ACC112 (cell line): ENCODE measurements at regions not wholly inside any gene's neighbourhood (a gene's known extent, or its start where the extent isn't known, plus 50 kb on each side); places are given as distances from the start of the nearest gene placed in this dataset.

ENCODE experiments used
- H2AFZ ChIP-seq: fragments of 200-600 bp; sonication (generic); one replicate; pipeline ENCODE4 v1.6.0; 2017; ENCODE audit warnings: antibody characterized with exemption, low read length; ENCODE audit not compliant: unreplicated experiment
- H3K27ac ChIP-seq: fragments of 200-600 bp; sonication (generic); 2 replicates; pipeline ENCODE4 v1.5.1; 2014; ENCODE audit warnings: low read depth, mild to moderate bottlenecking, antibody characterized with exemption, low read length, moderate library complexity
- H3K27me3 ChIP-seq: fragments of 200-600 bp; sonication (generic); 2 replicates; pipeline ENCODE4 v1.6.1; 2014; ENCODE audit warnings: mild to moderate bottlenecking, antibody characterized with exemption, low read length, moderate library complexity, mixed read lengths; ENCODE audit not compliant: insufficient read depth
- H3K36me3 ChIP-seq: fragments of 200-600 bp; sonication (generic); 2 replicates; pipeline ENCODE4 v1.6.1; 2016; ENCODE audit warnings: mild to moderate bottlenecking, antibody characterized with exemption, low read length, moderate library complexity, mixed read lengths; ENCODE audit not compliant: insufficient read depth
- H3K4me1 ChIP-seq: fragments of 200-600 bp; sonication (generic); one replicate; pipeline ENCODE4 v1.6.1; 2016; ENCODE audit warnings: low read length, mixed read lengths; ENCODE audit not compliant: insufficient read depth, unreplicated experiment, control insufficient read depth
- H3K4me3 ChIP-seq: fragments of 200-600 bp; sonication (generic); 2 replicates; pipeline ENCODE4 v1.5.1; 2014; ENCODE audit warnings: mild to moderate bottlenecking, low read depth, low read length
- H3K79me2 ChIP-seq: fragments of 200-600 bp; sonication (generic); one replicate; pipeline ENCODE4 v1.6.0; 2016; ENCODE audit warnings: low read length; ENCODE audit not compliant: control insufficient read depth, unreplicated experiment, insufficient read depth

GRCh38 chr4:24174602-24175001 lies 284.8 kb upstream of the PPARGC1A start:
- no peak overlapping the region for H2AFZ ChIP-seq
- no peaks in the 10 kb centered on the region for H3K79me2 ChIP-seq
- H3K27ac ChIP-seq, result no peak overlapping the region
- H3K4me3 ChIP-seq, result no peak overlapping the region
- no peaks in the 10 kb centered on the region for H3K36me3 ChIP-seq
- H3K4me1 ChIP-seq, result no peaks in the 10 kb centered on the region
- no peaks in the 10 kb centered on the region for H3K27me3 ChIP-seq

GRCh38 chr4:24172406-24172805 lies 282.6 kb upstream of the PPARGC1A start:
- no peak overlapping the region for H3K4me3 ChIP-seq
- no peaks in the 10 kb centered on the region for H3K79me2 ChIP-seq
- H3K27me3 ChIP-seq, result no peaks in the 10 kb centered on the region
- no peak overlapping the region for H3K27ac ChIP-seq
- H2AFZ ChIP-seq, result no peak overlapping the region
- H3K36me3 ChIP-seq, result no peaks in the 10 kb centered on the region
- H3K4me1 ChIP-seq, result no peaks in the 10 kb centered on the region

- Histone ChIP-seq H3K4me1 (no peaks in the 10 kb centered on the region), H3K36me3 (no peaks in the 10 kb centered on the region), H3K27ac (no peak overlapping the region), H3K4me3 (no peak overlapping the region), H2AFZ (no peak overlapping the region), H3K79me2 (no peaks in the 10 kb centered on the region), H3K27me3 (no peaks in the 10 kb centered on the region)
These were observed 280.1 kb upstream of the PPARGC1A start for GRCh38 chr4:24169956-24170355.

- H3K27ac ChIP-seq, result no peak overlapping the region
- no peaks in the 10 kb centered on the region for H3K79me2 ChIP-seq
- H3K4me3 ChIP-seq, result no peak overlapping the region
- H2AFZ ChIP-seq, result no peak overlapping the region
- no peaks in the 10 kb centered on the region for H3K36me3 ChIP-seq
- H3K27me3 ChIP-seq, result no peaks in the 10 kb centered on the region
- H3K4me1 ChIP-seq, result no peaks in the 10 kb centered on the region
These were observed 278.8 kb upstream of the PPARGC1A start for GRCh38 chr4:24168658-24169057.

- no peak overlapping the region for H3K27ac ChIP-seq
- H3K27me3 ChIP-seq, result no peaks in the 10 kb centered on the region
- no peaks in the 10 kb centered on the region for H3K79me2 ChIP-seq
- no peaks in the 10 kb centered on the region for H3K36me3 ChIP-seq
- no peak overlapping the region for H3K4me3 ChIP-seq
- H2AFZ ChIP-seq, result no peak overlapping the region
- no peaks in the 10 kb centered on the region for H3K4me1 ChIP-seq
These were observed 276.7 kb upstream of the PPARGC1A start for GRCh38 chr4:24166501-24166900.

GRCh38 chr4:24164797-24165196 lies 274.9 kb upstream of the PPARGC1A start:
- Histone ChIP-seq H3K27ac (no peak overlapping the region), H3K4me3 (no peak overlapping the region), H3K79me2 (no peaks in the 10 kb centered on the region), H3K27me3 (no peaks in the 10 kb centered on the region), H3K4me1 (peaks cover 10% of the 10 kb centered on the region), H2AFZ (no peak overlapping the region), H3K36me3 (no peaks in the 10 kb centered on the region)

- Histone ChIP-seq H2AFZ (no peak overlapping the region), H3K4me3 (no peak overlapping the region), H3K4me1 (peaks cover 10% of the 10 kb centered on the region), H3K79me2 (no peaks in the 10 kb centered on the region), H3K36me3 (no peaks in the 10 kb centered on the region), H3K27me3 (no peaks in the 10 kb centered on the region), H3K27ac (no peak overlapping the region)
These were observed 274.3 kb upstream of the PPARGC1A start for GRCh38 chr4:24164054-24164693.

GRCh38 chr4:24163314-24163713 lies 273.5 kb upstream of the PPARGC1A start:
- no peak overlapping the region for H2AFZ ChIP-seq
- H3K79me2 ChIP-seq, result no peaks in the 10 kb centered on the region
- H3K4me1 ChIP-seq, result peaks cover 10% of the 10 kb centered on the region
- H3K36me3 ChIP-seq, result no peaks in the 10 kb centered on the region
- H3K27ac ChIP-seq, result no peak overlapping the region
- H3K4me3 ChIP-seq, result no peak overlapping the region
- no peaks in the 10 kb centered on the region for H3K27me3 ChIP-seq

- H3K79me2 ChIP-seq, result no peaks in the 10 kb centered on the region
- no peaks in the 10 kb centered on the region for H3K27me3 ChIP-seq
- H3K4me1 ChIP-seq, result peaks cover 10% of the 10 kb centered on the region
- H3K36me3 ChIP-seq, result no peaks in the 10 kb centered on the region
- no peak overlapping the region for H2AFZ ChIP-seq
- H3K27ac ChIP-seq, result no peak overlapping the region
- H3K4me3 ChIP-seq, result no peak overlapping the region
These were observed 270.5 kb upstream of the PPARGC1A start for GRCh38 chr4:24160358-24160757.

GRCh38 chr4:24158031-24158430 lies 268.2 kb upstream of the PPARGC1A start:
- Histone ChIP-seq H3K79me2 (no peaks in the 10 kb centered on the region), H3K27me3 (no peaks in the 10 kb centered on the region), H3K36me3 (no peaks in the 10 kb centered on the region), H3K27ac (no peak overlapping the region), H3K4me1 (peaks cover 10% of the 10 kb centered on the region), H3K4me3 (no peak overlapping the region), H2AFZ (no peak overlapping the region)

GRCh38 chr4:24150034-24150433 lies 260.2 kb upstream of the PPARGC1A start:
- Histone ChIP-seq H2AFZ (no peak overlapping the region), H3K4me1 (no peaks in the 10 kb centered on the region), H3K27me3 (peaks cover 8% of the 10 kb centered on the region; the same call in 1 of the 2 replicates), H3K27ac (no peak overlapping the region), H3K4me3 (no peak overlapping the region), H3K79me2 (no peaks in the 10 kb centered on the region), H3K36me3 (no peaks in the 10 kb centered on the region)
